GM21723 (cell line): ENCODE measurements at regions not wholly inside any gene's neighbourhood (a gene's known extent, or its start where the extent isn't known, plus 50 kb on each side); places are given as distances from the start of the nearest gene placed in this dataset.

Source experiments
- ATAC-seq: cut with Tn5 transposase; IDR thresholded peaks from one replicate; pipeline ENCODE4 v1.9.1; 2021; ENCODE audit warnings: mild to moderate bottlenecking, moderate library complexity; ENCODE audit not compliant: unreplicated experiment

- ATAC-seq, result no peak
These were observed 66.7 kb upstream of the RBMS3 start for GRCh38 chr3:29214009-29214658.

- no peak for ATAC-seq
These were observed 64.9 kb upstream of the RBMS3 start for GRCh38 chr3:29215948-29216347.

- no peak for ATAC-seq
These were observed 54.2 kb upstream of the RBMS3 start for GRCh38 chr3:29226706-29227105.

- ATAC-seq, result no peak
These were observed 53.6 kb upstream of the RBMS3 start for GRCh38 chr3:29227307-29227706.
